Stimulated activated CD4-positive, alpha-beta T cell treated with anti-CD3 and anti-CD28 coated beads, Interleukin-15, amount 100 ng/mL, for 48 hours (primary cell): ENCODE measurements at regions not wholly inside any gene's neighbourhood (a gene's known extent, or its start where the extent isn't known, plus 50 kb on each side); places are given as distances from the start of the nearest gene placed in this dataset.

Experiments
- DNase-seq, 2 donors: peaks; one replicate each; pipeline ENCODE4 v3.0.0-alpha.2; 2020; ENCODE audit warnings: low read depth in 2 of 2

DNA sequence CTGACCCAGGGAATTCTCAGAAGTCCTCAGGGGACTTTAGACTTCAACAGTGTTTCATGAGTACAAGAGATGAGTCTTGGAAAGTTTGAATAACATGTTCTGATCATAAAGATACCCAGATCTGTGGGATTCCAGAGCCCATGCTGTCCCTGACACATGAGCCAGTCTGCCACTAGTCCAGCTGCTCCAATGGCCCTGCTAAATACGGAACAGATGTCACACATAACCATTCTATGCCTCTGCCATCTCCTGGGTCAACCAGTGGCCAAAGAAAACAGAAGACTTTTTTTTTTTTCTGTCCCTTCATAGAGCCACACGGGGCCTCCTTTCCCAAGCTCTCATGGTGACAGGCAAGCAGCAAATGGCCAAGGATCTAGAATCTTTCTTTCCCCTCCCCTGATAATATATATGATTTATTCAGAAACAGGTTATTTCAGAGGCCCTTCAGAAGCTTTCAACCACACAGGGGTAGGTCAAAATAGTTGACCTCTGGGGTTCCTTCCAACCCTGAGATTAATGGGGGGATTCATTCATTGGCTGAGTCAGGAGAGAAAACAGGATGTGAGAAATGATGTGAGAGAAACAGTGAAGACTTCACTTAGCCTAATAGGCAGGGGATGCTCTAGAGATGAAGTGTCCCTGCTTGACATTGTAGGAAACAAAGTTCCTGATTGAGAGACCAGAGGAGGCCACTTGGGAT, 367.7 kb downstream of the CDK5RAP2 start:
- no peak for DNase-seq

DNA sequence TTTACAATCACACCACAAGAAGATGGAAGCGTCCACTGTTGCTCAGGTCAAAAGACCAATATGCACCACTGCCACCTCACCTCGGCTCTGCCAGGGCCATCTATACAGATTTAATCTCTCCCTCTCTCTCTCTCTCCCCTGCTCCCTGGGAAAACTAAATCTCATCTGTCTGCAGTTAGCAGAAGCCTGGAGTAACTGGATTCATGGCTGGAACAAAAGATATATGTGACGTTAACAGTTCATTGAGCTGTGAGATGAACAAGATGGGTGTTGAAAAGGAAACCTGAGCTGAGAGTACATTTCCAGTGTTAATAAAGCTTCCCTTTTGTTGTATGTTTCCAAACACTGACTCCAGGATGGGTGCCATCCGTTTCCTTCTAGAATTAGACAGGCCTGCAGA, 369.7 kb downstream of the CDK5RAP2 start:
- no peak for DNase-seq

DNA sequence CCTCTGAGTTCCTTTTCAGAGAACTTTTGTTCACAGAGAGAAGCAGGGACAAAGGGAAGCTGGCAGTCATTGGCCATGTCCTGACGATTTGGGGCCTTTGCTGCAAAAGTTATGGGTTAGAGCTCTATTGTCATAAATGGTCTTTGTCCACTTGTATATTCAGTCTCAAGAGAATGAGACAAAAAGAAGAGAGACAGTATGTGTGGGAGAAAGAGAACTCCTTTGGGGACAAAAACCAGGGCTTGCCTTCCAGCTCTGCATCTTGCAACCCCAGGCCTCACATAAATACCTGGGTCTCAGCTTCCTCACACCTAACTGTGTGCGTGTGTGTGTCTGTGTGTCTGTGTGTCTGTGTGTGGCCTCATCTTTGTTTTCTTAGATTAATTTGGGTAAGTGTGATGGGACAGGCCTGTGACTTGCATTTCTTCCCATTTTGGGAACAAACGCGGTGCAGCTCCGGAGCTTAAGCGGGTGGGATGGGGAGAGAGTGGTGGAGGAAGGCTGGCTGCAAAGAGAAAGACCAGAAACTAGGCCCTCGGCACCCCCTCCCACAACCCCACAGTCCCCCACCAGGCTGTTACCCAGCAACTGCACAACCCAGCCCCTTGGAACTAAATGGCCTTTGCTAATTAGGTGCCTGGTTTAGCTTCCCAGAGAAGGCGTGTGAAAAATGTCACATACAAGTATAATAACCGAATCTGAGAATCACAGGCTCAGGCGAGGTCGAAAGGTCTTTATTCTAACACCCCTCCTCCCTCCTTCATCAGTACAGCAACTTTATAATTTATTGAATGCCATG, 376.9 kb downstream of the CDK5RAP2 start:
- DNase-seq, result no peak

DNA sequence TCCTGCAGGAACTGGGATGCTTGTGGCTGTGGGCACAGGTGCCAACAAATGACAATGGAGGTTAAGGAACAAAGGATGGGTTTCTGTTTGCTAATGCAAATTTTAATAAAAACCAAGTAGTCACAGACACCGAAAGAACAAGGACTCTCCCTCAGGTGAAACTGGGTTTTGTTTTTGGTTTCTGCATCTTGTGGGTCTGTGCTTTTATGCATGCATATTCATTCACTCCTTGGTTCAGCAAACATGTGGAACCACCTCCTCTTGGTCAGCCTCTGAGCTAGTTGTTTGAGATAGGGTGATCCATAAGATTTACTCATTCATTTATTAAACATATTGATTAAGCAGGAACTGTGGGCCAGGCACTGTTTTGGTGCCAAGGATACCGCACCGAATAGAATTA, 381.9 kb downstream of the CDK5RAP2 start:
- no peak for DNase-seq

DNA sequence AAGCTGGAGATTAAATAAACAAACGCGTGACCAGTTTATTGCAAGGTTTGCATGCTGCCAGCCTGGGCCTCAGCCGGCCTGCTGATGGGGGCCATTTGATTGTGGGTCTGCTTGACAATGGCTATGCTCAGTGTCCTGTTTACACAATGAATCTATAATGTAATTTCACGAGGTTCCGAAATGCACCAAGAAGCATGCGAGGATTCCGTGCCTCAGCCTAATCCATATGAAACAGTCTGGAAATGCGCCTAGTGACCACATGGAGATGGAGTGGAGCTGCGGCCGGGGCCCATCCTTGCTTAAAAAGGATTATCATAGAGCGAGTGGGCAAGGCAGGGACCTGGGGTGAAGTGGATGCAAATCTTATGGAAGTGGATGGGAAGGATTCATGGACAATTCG, 382.4 kb downstream of the CDK5RAP2 start:
- DNase-seq, result no peak

DNA sequence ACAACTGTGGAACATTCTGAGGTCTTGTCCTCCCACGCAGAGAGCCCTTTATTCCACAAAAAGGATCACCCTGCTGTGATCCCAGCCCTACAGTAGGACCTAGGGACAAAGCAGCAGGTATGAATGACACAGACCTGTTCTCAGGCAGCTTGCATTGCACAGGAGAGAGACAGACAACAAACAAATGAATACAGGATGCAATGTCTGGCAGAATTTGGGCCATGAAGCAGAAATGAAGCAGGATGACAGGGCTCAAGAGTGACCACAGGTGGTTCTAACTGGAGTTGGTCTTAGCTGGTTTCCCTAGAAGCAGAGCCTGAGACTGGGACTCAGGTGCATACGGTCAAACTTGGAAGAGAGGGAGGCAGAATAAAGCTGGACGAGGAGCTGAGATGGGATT, 388.8 kb downstream of the CDK5RAP2 start:
- DNase-seq, result no peak

DNA sequence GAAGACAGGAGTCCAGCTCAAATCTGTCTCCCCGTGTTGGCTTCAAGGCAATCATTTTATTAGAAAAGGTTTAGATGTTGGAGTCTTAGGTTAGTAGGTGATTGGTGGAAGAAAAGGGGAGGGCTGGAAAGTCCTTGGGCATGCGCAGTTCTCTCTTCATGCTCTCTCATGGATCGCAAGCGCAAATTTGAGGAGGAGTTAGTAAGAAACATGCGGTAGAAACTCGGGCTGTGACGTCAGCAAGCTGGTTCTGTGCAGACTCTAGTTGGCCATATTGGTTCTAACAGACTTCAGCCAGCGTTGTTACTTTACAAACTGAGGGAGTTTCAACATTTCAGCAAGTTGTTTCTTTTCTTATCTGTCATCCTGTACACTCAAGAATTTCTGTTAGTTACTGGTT, 392.2 kb downstream of the CDK5RAP2 start:
- DNase-seq, result no peak

DNA sequence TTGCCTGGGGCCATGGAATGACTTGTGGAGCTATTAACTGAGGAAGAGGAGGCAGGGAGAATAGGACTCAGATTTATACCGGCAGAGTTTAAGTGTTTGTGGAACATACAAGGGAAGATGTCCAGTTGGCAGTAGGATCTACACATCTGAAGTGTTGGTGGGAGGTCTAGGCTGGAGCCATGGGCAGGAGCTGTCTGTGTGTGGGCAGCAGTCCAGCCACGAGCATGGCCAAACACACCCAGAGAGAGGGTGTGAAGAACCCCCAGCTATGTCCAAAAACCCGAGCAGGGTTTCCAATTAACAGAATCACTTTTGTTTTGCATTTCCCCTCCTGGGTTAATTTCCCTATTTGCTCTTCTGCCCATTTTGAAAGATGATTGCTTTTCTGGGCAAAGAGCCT, 393.7 kb downstream of the CDK5RAP2 start:
- no peak for DNase-seq

DNA sequence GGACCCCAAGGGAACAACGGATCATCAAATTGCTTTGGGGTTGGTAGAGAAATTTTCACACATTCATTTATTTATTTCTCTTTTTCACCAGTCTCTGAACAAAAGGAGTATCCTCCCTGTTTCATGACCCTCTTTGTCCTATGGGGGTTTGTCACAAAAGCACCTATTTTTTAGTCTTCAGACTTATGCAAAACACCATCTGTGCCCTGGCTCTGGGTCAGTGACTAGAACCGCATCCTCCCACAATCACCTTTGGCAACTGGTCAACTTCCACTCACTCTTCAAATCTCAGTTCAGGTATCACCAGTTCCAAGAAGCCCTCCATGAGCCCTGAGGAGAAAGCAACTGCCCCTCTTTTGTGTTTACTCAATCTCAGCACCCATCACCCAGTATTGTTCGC, 395.7 kb downstream of the CDK5RAP2 start:
- DNase-seq, result no peak

DNA sequence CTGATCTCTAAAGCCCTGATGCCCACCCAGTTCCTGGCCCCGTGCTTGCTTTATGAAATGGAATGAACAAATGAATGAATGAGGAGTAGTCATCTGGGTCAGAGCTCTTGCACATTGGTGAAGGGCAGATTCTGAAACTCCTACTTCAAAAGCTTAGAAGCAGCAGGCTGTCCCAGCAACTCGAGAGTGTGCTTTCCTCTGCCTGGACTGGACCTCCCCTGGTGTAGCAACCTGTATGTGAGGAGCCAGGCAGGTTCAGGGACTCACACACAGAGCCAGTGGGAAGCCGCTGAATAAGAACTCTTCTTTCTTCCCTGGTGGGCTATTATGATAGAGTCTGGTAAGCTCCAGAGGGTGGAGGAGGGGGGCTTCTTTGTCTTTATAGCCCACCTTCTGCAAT, 396.4 kb downstream of the CDK5RAP2 start:
- no peak for DNase-seq

DNA sequence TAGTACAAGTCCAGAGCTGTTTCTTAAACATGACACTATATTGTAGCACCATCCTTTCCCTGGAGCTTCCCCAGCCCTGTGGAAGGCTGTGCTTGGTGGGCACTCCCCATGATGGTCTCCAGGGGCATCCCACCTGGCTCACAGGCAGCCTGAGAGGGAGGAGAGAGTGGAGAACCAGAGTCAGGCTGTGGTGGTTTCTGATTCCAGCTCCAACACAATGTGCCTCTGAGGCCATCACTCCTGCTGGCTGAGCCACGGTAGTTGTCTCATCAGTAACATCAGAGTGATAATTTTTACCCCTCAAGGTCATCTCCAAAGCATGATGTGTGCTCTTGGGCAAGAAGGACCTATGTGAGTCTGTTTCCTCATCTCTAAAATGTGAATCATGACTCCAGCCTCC, 398.0 kb downstream of the CDK5RAP2 start:
- no peak for DNase-seq

DNA sequence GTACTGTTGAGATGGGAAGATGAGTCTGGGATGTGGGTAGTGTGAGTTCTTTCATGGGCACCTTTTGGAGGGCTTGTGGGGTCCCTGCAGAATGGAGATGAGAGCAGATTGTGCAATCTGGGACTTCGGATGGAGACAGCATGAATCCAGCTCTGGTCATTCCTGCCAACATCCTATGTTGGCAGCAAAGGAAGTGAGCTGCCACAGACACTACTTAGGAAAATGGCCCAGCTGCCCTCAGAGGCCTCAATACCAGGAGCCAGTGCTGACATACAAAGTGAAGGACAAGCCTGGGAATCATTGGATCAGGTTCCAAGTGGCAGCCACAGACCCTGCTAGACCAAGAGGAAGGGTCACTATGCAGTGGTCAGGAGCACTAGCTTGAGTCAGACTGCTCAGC, 402.8 kb downstream of the CDK5RAP2 start:
- no peak for DNase-seq

DNA sequence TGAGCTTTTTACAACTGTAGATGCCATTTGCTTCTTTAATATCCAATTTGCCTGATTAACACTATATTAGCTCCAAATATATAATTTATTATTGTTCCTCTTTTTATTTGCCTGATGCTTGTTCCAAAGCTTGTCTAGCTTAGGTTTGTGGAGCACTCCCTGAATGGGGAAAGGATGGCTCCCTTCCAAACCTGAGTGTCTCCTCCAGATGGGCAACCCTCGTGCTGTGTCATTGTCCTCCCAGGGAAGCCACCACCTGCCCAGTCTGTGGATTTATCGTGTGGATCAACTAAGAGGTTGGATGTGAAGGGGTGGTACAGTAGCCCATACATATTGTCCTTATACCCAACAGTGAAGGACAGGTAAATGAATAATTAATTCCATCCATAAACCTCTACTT, 404.9 kb downstream of the CDK5RAP2 start:
- DNase-seq, result no peak

DNA sequence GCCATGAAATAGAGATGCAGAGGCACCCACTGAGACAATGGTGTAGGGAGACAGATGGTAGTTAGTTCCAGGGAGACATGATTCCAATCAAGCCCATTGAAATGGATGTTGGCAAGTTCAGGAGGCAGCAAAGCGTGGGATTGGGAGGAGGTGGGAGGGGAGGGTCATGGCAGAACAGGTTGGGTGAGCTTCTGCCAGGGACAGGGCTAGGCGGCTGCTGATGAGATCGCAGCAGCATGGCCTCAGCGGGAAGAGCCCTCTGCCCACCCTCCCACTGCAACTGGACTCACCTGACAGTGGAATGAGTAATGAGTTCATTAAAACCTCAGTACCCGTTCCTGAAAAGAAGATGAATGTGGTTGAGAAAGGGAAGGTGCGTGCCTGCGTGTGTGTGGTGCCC, 418.2 kb downstream of the CDK5RAP2 start:
- DNase-seq, result no peak

DNA sequence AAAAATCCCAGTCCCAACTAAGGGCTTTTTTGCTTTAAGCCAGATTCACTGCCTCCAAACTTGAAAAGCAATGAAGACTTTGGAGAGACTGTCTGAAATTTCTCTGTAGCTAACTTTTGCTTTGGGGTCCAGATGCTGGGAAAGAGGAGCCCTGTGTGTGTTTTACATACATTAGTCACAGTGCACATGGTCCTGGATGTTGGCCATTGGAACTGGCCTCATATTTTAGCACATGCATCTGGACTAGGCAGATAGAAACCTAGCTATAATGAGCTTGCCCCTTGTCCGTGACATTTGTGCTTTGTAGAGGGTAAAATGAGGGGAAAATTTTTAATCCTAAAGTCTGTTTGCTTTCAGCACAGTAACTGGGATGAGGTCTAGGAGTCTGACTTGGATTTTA, 421.7 kb downstream of the CDK5RAP2 start:
- DNase-seq, result no peak

DNA sequence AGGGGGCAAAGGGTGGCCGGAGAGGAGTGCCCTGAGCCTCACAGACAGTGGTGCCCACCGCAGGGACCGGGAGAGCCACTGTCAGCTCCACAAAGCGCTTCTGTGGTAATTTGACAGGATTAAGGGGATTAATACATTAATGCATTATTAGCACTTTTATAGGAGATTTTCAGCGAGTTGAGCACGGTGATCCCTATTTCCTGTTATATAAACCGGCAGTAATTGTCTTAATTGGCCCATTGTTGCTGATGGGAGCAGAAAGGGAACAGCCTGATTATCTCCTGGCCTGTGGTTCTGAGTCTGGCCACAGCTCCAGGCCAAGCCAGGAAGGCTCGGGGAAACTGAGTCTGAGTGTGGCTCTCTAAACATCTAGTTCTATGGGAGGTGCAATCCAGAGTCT, 423.6 kb downstream of the CDK5RAP2 start:
- DNase-seq, result no peak

DNA sequence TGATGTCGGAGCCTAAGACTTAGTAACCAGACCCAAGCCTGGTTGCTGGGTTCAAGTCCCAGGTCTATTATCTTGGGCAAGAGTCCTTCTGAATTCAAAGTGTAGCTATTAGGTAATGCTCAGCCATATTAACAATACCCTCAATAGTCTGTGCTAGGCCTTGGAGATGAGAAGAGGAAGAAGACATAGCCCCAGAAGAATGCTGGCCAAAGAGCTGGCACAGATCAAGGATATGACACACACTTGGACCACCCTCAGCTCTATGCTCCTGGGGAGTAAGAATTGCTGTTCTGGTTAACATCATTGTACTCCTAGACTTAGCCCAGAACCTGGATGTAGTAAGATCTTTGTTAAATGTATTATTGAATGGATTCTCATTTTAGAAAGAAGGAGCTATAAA, 426.7 kb downstream of the CDK5RAP2 start:
- DNase-seq, result no peak

DNA sequence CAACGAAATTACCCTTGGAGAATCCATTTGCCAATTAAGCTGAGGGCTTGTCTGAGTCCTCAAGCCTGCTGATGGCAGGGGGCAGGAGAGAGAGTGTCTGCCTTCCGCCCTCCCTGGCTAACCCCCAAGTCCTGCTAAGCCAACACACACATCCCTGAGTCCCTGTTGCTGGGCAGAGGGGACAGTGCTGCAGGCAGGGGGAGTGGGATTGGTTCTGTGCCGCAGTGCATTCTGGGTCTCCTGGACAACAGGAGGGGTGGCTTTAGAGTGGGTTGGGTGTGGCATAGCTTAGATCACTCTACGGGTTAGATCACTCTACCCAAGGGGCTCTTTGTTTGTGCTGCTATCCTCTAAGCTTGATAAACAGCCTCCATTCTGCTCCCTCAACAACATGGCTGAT, 427.7 kb downstream of the CDK5RAP2 start:
- DNase-seq, result no peak

DNA sequence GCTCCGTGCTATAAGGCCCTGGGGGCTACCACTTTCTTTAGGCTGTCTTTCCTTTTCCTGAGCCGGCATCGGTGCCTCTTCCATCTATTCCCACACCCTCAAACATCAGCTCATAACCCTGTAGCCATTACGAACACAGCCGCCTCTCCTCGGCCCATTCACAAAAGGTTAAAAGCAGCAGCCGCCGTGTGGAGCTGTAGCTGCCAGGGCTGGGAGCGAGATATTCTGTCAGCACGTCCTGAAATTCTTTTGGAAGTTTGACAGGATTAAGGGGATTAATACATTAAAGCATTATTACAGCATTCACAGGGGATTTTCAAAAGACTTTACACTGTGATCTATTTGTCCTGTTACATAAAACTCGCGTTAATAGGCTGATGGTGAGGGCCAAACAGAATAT, 428.2 kb downstream of the CDK5RAP2 start:
- no peak for DNase-seq

DNA sequence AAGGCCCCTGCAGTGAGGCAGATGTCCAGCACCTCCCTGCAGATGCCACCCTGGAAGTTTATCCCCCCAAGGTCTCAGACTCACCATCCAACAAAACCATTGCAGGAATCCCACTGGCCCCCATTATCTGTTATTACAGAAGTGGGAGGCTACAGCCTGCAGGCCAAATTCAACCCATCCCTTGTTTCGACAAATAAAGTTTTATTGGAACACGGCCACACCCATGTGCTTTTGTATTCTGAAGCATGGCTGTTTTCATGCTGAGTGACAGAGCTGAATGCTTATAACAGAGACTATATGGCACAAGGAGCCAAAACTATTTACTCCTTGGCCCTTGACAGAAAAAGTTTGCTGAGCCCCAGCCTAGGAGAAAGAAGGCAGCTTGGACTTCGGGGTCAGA, 428.8 kb downstream of the CDK5RAP2 start:
- no peak for DNase-seq

DNA sequence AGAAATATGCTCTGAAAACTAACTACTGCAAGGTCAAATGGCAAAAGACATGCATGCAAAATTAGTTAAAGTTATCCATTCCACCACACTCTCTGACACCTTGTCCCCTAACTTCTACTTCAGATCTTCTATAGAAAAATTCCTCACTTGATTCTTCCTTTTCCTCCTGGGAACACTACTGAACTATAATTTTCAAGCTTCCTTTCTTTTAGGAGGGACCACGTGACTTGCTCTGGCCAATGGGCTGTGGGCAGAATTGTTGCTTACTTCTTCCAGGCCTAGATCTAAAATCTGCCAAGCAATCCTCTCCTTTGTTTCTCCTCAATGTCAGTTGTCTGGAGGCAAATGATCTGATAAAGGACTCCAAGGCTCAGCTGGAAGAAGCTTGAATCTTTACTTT, 441.0 kb downstream of the CDK5RAP2 start:
- no peak for DNase-seq

DNA sequence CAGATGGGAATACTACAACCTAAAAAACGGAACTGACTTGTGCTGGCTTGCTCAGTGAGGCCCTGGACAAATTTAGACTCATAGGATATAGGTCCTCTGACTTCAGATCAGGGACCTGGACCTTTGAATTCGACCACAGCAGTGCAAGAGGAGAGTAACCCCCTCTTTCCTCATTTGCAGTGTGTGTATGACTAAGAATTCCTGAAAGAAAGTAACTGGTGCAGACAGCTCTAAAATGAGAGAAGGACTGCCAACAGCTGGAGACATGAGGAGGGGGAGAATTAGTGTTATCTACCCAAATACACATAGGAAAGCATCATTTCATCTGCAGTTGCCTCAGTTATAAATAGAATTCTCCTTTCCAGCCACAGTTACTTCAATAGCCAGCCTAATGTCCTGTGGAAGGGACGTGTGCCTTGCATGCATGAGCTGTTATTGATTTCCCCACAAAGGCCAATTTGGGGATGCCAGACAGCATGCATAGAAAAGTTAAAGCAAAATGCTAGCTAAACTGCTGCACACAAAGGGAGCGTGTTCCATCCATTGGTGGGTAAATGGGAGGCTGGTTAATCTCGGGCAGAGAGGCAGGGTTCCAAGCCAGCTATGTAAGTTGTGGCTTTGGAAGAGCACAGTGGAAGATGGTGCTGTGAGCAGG, 442.7 kb downstream of the CDK5RAP2 start:
- DNase-seq, result no peak

DNA sequence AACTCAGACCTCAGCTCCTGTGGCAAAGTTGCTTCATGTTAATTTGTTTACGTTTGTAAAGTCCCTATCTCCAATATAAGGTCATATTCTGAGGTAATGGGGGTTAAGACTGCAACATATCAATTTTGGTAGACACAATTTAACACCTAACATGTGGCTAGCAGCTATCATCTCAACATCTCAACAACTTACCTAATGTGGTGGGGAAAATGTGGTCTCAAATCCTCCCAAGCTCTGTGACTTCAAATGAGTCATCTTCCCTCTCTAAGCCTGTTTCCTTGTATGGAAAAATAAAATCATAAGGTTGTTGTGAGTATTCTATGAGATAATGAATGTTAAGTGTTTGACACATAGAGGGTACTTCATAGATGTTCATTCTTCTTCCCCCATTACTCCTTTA, 443.3 kb downstream of the CDK5RAP2 start:
- DNase-seq, result no peak
